ENCODE measurements at regions not wholly inside any gene's neighbourhood (a gene's known extent, or its start where the extent isn't known, plus 50 kb on each side); places are given as distances from the start of the nearest gene placed in this dataset.

- no peaks in the 10 kb centered on the region for H3K36me3 ChIP-seq (ENCODE audit: insufficient read depth, low read length)
- H3F3A ChIP-seq (ENCODE audit: insufficient read depth, low read length), result no peaks in the 10 kb centered on the region
- H3K27ac ChIP-seq (ENCODE audit: low read depth, low read length, poor library complexity, severe bottlenecking), result no peak overlapping the region
- H3K9me3 ChIP-seq (ENCODE audit: low read length), result no peaks in the 10 kb centered on the region
- no peaks in the 10 kb centered on the region for H3K79me2 ChIP-seq (ENCODE audit: insufficient read depth, low read length)
- no peak overlapping the region for H2AFZ ChIP-seq (ENCODE audit: low read length)
- H3K9ac ChIP-seq (ENCODE audit: low read length), result no peak overlapping the region
- no peak overlapping the region for H3K4me3 ChIP-seq (ENCODE audit: low read depth, low read length, poor library complexity, severe bottlenecking)
- H3K9me2 ChIP-seq (ENCODE audit: low read depth, low read length), result no peaks in the 10 kb centered on the region
- no peak overlapping the region for H3K4me2 ChIP-seq (ENCODE audit: low read length)
- TF ChIP-seq, protein P1, sequence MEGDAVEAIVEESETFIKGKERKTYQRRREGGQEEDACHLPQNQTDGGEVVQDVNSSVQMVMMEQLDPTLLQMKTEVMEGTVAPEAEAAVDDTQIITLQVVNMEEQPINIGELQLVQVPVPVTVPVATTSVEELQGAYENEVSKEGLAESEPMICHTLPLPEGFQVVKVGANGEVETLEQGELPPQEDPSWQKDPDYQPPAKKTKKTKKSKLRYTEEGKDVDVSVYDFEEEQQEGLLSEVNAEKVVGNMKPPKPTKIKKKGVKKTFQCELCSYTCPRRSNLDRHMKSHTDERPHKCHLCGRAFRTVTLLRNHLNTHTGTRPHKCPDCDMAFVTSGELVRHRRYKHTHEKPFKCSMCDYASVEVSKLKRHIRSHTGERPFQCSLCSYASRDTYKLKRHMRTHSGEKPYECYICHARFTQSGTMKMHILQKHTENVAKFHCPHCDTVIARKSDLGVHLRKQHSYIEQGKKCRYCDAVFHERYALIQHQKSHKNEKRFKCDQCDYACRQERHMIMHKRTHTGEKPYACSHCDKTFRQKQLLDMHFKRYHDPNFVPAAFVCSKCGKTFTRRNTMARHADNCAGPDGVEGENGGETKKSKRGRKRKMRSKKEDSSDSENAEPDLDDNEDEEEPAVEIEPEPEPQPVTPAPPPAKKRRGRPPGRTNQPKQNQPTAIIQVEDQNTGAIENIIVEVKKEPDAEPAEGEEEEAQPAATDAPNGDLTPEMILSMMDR (IDR thresholded peaks at IDR 0.05; ENCODE audit: low read length), result no peak
- no peak for TF ChIP-seq EZH2 (IDR thresholded peaks at IDR 0.05; ENCODE audit: borderline replicate concordance, low read length)
- H3K27me3 ChIP-seq (ENCODE audit: insufficient read depth, low read length), result no peaks in the 10 kb centered on the region
- no peaks in the 10 kb centered on the region for H3K4me1 ChIP-seq (ENCODE audit: insufficient read depth, low read length, severe bottlenecking)
- H4K20me1 ChIP-seq (ENCODE audit: insufficient read depth, low read length), result no peaks in the 10 kb centered on the region
Observed at GRCh38 chr9:86687788-86688187, 259.5 kb downstream of the GAS1 start.

GRCh38 chr9:86685556-86685955 is 261.8 kb downstream of the GAS1 start:
- H3K27ac ChIP-seq (ENCODE audit: low read depth, low read length, poor library complexity, severe bottlenecking), result no peak overlapping the region
- no peak overlapping the region for H3K9ac ChIP-seq (ENCODE audit: low read length)
- H3K36me3 ChIP-seq (ENCODE audit: insufficient read depth, low read length), result no peaks in the 10 kb centered on the region
- H4K20me1 ChIP-seq (ENCODE audit: insufficient read depth, low read length), result no peaks in the 10 kb centered on the region
- no peaks in the 10 kb centered on the region for H3K9me2 ChIP-seq (ENCODE audit: low read depth, low read length)
- H3K4me1 ChIP-seq (ENCODE audit: insufficient read depth, low read length, severe bottlenecking), result no peaks in the 10 kb centered on the region
- H3K27me3 ChIP-seq (ENCODE audit: insufficient read depth, low read length), result no peaks in the 10 kb centered on the region
- H2AFZ ChIP-seq (ENCODE audit: low read length), result no peak overlapping the region
- no peaks in the 10 kb centered on the region for H3F3A ChIP-seq (ENCODE audit: insufficient read depth, low read length)
- TF ChIP-seq EZH2 (IDR thresholded peaks at IDR 0.05; ENCODE audit: borderline replicate concordance, low read length), result no peak
- TF ChIP-seq, protein P1 (IDR thresholded peaks at IDR 0.05; ENCODE audit: low read length), result no peak
- H3K4me3 ChIP-seq (ENCODE audit: low read depth, low read length, poor library complexity, severe bottlenecking), result no peak overlapping the region
- H3K4me2 ChIP-seq (ENCODE audit: low read length), result no peak overlapping the region
- H3K9me3 ChIP-seq (ENCODE audit: low read length), result no peaks in the 10 kb centered on the region
- no peaks in the 10 kb centered on the region for H3K79me2 ChIP-seq (ENCODE audit: insufficient read depth, low read length)

- no peaks in the 10 kb centered on the region for H3K36me3 ChIP-seq (ENCODE audit: insufficient read depth, low read length)
- H3K4me3 ChIP-seq (ENCODE audit: low read depth, low read length, poor library complexity, severe bottlenecking), result no peak overlapping the region
- no peaks in the 10 kb centered on the region for H3K4me1 ChIP-seq (ENCODE audit: insufficient read depth, low read length, severe bottlenecking)
Observed at GRCh38 chr9:86684148-86684547, 263.2 kb downstream of the GAS1 start.

More at GRCh38 chr9:86684148-86684547, 263.2 kb downstream of the GAS1 start:
- Histone ChIP-seq H2AFZ (ENCODE audit: low read length) (no peak overlapping the region), H3K9ac (ENCODE audit: low read length) (no peak overlapping the region), H3K27me3 (ENCODE audit: insufficient read depth, low read length) (no peaks in the 10 kb centered on the region), H3K9me2 (ENCODE audit: low read depth, low read length) (no peaks in the 10 kb centered on the region), H3F3A (ENCODE audit: insufficient read depth, low read length) (no peaks in the 10 kb centered on the region), H3K27ac (ENCODE audit: low read depth, low read length, poor library complexity, severe bottlenecking) (no peak overlapping the region), H3K4me2 (ENCODE audit: low read length) (no peak overlapping the region), H4K20me1 (ENCODE audit: insufficient read depth, low read length) (no peaks in the 10 kb centered on the region), H3K9me3 (ENCODE audit: low read length) (no peaks in the 10 kb centered on the region), H3K79me2 (ENCODE audit: insufficient read depth, low read length) (no peaks in the 10 kb centered on the region)
- TF ChIP-seq, protein P1 (IDR thresholded peaks at IDR 0.05; ENCODE audit: low read length), result no peak
- TF ChIP-seq EZH2 (IDR thresholded peaks at IDR 0.05; ENCODE audit: borderline replicate concordance, low read length), result no peak

All from OCI-LY1 (cell line).